CD4-positive, alpha-beta T cell (primary cell): ENCODE measurements at regions not wholly inside any gene's neighbourhood (a gene's known extent, or its start where the extent isn't known, plus 50 kb on each side); places are given as distances from the start of the nearest gene placed in this dataset.

Source experiments
- ATAC-seq: fragments of 200-7000 bp; cut with Tn5 transposase; one replicate; pipeline ENCODE4 v1.10.0; 2022; ENCODE audit warnings: mild to moderate bottlenecking; ENCODE audit not compliant: poor library complexity
- CTCF ChIA-PET: fragments of 350-600 bp; sonication (Branson Sonifier 250); formaldehyde crosslinking; loops from one replicate; lab custom pipeline; 2021; ENCODE audit warnings: antibody characterized with exemption, inconsistent platforms; lab: Charles Lee
- POLR2A ChIA-PET: fragments of 350-600 bp; sonication (Branson Sonifier 250); formaldehyde crosslinking; loops from one replicate; lab custom pipeline; 2021; ENCODE audit warnings: antibody characterized with exemption, inconsistent platforms; lab: Charles Lee
- DNase-seq, 14 experiments: peaks; one replicate each; pipeline ENCODE4 v3.0.0-alpha.2; 2013 to 2020; ENCODE audit warnings: mixed read lengths in 2 of 14
- H3K27ac ChIP-seq, 2 donors: one replicate each; pipeline versions ENCODE4 v1.5.1 to v1.7.0; 2013; ENCODE audit warnings: low read length in 2 of 2, low read depth in 1 of 2, mild to moderate bottlenecking in 1 of 2
- H3K27me3 ChIP-seq, 2 experiments: 1 replicate in 1 of 2; 2 replicates in 1 of 2; pipeline versions ENCODE4 v1.6.1 to v1.7.0; 2013; ENCODE audit warnings: low read length in 2 of 2, control low read depth in 1 of 2, mild to moderate bottlenecking in 1 of 2, moderate library complexity in 1 of 2; ENCODE audit not compliant: insufficient read depth in 2 of 2, control insufficient read depth in 1 of 2
- H3K36me3 ChIP-seq: one replicate; pipeline ENCODE4 v1.6.1; 2013; ENCODE audit warnings: low read length, control low read depth; ENCODE audit not compliant: insufficient read depth
- H3K4me1 ChIP-seq: one replicate; pipeline ENCODE4 v1.6.1; 2013; ENCODE audit warnings: low read length, control low read depth; ENCODE audit not compliant: insufficient read depth
- H3K4me3 ChIP-seq: one replicate; pipeline ENCODE4 v1.5.1; 2013; ENCODE audit warnings: mild to moderate bottlenecking, low read length, moderate library complexity
- H3K9me3 ChIP-seq, 2 experiments: 1 replicate in 1 of 2; 2 replicates in 1 of 2; pipeline versions ENCODE4 v1.6.1 to v1.7.0; 2013; ENCODE audit warnings: low read length in 2 of 2, mild to moderate bottlenecking in 2 of 2, control low read depth in 1 of 2, moderate library complexity in 1 of 2; ENCODE audit not compliant: control insufficient read depth in 1 of 2, insufficient read depth in 1 of 2
- H3K27ac Mint-ChIP-seq: one replicate; pipeline ENCODE4 v1.8.0; 2020; ENCODE audit warnings: mixed read lengths
- H3K27me3 Mint-ChIP-seq: one replicate; pipeline ENCODE4 v1.8.0; 2021; ENCODE audit warnings: mixed read lengths
- H3K36me3 Mint-ChIP-seq: one replicate; pipeline ENCODE4 v1.8.0; 2021; ENCODE audit warnings: low read depth, mixed read lengths
- H3K4me1 Mint-ChIP-seq: one replicate; pipeline ENCODE4 v1.8.0; 2021; ENCODE audit warnings: low read depth, mixed read lengths
- H3K4me3 Mint-ChIP-seq: one replicate; pipeline ENCODE4 v1.8.0; 2020; ENCODE audit warnings: mild to moderate bottlenecking, mixed read lengths
- H3K9me3 Mint-ChIP-seq: one replicate; pipeline ENCODE4 v1.8.0; 2020; ENCODE audit warnings: mixed read lengths
- CTCF ChIP-seq: fragments of 200-600 bp; IDR thresholded peaks from one replicate; pipeline ENCODE4 v1.8.0; 2022; ENCODE audit warnings: antibody characterized with exemption, mild to moderate bottlenecking
- intact Hi-C, 2 experiments: fragments of 100-400 bp; cut with DNase I in 1 of 2; cut with micrococcal nuclease in 1 of 2; formaldehyde crosslinking; loops; one replicate each; pipeline versions ENCODE4 v1.15.1 to v1.9.0; 2023 to 2025; cut with DNase I, micrococcal nuclease

GRCh38 chr18:73296686-73297085 lies 428.9 kb upstream of the NETO1 start:
- intact Hi-C loops, result no loop called here
- no peaks in the 10 kb centered on the region for H3K4me1 Mint-ChIP-seq
- POLR2A ChIA-PET, result no interaction called here
- peaks cover 5% of the 10 kb centered on the region for H3K9me3 Mint-ChIP-seq
- H3K27ac ChIP-seq, result no peak overlapping the region
- H3K27me3 Mint-ChIP-seq, result no peaks in the 10 kb centered on the region
- H3K4me3 ChIP-seq, result no peak overlapping the region
- CTCF ChIA-PET, result no interaction called here
- DNase-seq, result no peak
- peaks cover 0 to 7% of the 10 kb centered on the region in 2 experiments for H3K9me3 ChIP-seq
- H3K36me3 ChIP-seq, result no peaks in the 10 kb centered on the region
- no peak overlapping the region for H3K4me3 Mint-ChIP-seq
- no peak for ATAC-seq
- no peaks in the 10 kb centered on the region for H3K36me3 Mint-ChIP-seq
- H3K27ac Mint-ChIP-seq, result no peak overlapping the region
- H3K27me3 ChIP-seq, result no peaks in the 10 kb centered on the region
- H3K4me1 ChIP-seq, result no peaks in the 10 kb centered on the region
- no peak for TF ChIP-seq CTCF

- no peak overlapping the region for H3K27ac Mint-ChIP-seq
- POLR2A ChIA-PET, result no interaction called here
- ATAC-seq, result no peak
These were observed 424.4 kb upstream of the NETO1 start for GRCh38 chr18:73292156-73292555.

GRCh38 chr18:73288813-73289212 lies 421.0 kb upstream of the NETO1 start:
- CTCF ChIA-PET, result no interaction called here
- intact Hi-C loops, result no loop called here

More at GRCh38 chr18:73292156-73292555, 424.4 kb upstream of the NETO1 start:
- Mint-ChIP-seq H3K4me1 (no peaks in the 10 kb centered on the region), H3K27me3 (no peaks in the 10 kb centered on the region), H3K9me3 (peaks cover 7% of the 10 kb centered on the region), H3K4me3 (no peak overlapping the region), H3K36me3 (no peaks in the 10 kb centered on the region)
- no peak for DNase-seq
- TF ChIP-seq CTCF, result no peak
- Histone ChIP-seq H3K4me1 (no peaks in the 10 kb centered on the region), H3K4me3 (no peak overlapping the region), H3K27me3 (no peaks in the 10 kb centered on the region), H3K9me3 (peaks cover 0 to 3% of the 10 kb centered on the region in 2 experiments), H3K36me3 (no peaks in the 10 kb centered on the region), H3K27ac (no peak overlapping the region)
- CTCF ChIA-PET, result no interaction called here
- intact Hi-C loops, result no loop called here

More at GRCh38 chr18:73288813-73289212, 421.0 kb upstream of the NETO1 start:
- POLR2A ChIA-PET, result no interaction called here
- DNase-seq (no peak), ATAC-seq (no peak)
- Histone ChIP-seq H3K27ac (no peak overlapping the region), H3K4me1 (no peaks in the 10 kb centered on the region), H3K36me3 (no peaks in the 10 kb centered on the region), H3K27me3 (no peaks in the 10 kb centered on the region), H3K4me3 (no peak overlapping the region), H3K9me3 (peaks cover 0 to 6% of the 10 kb centered on the region in 2 experiments)
- Mint-ChIP-seq H3K36me3 (no peaks in the 10 kb centered on the region), H3K9me3 (peaks cover 7% of the 10 kb centered on the region), H3K4me3 (no peak overlapping the region), H3K27ac (no peak overlapping the region), H3K4me1 (no peaks in the 10 kb centered on the region), H3K27me3 (no peaks in the 10 kb centered on the region)
- TF ChIP-seq CTCF, result no peak
